ENCODE measurements at regions not wholly inside any gene's neighbourhood (a gene's known extent, or its start where the extent isn't known, plus 50 kb on each side); places are given as distances from the start of the nearest gene placed in this dataset.

DNA sequence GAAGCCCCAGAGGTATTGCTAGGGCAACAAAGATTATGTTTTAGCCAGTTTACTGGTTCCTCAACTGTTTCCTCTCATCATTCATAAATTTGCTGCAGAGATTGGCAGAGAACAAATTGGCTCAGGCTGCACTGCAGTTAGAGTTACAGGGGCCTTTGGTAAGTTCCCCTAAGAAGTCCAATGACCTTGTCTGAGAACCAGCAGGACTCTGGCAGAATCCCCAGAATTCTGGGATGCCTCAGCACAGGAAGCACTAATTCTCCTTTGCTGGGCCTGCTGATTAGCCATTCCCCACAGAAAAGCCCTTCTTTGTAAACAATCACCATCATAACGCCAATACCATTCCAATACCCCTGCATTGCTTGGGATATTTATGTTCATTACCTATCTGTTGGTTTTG lies 151.3 kb downstream of the USP46 start:
- TF ChIP-seq EP300 (IDR thresholded peaks at IDR 0.05) (no peak), POLR2AphosphoS5 (IDR thresholded peaks at IDR 0.05) (no peak), POLR2A (IDR thresholded peaks at IDR 0.05) (no peak)
- TF ChIP-seq, protein P1, sequence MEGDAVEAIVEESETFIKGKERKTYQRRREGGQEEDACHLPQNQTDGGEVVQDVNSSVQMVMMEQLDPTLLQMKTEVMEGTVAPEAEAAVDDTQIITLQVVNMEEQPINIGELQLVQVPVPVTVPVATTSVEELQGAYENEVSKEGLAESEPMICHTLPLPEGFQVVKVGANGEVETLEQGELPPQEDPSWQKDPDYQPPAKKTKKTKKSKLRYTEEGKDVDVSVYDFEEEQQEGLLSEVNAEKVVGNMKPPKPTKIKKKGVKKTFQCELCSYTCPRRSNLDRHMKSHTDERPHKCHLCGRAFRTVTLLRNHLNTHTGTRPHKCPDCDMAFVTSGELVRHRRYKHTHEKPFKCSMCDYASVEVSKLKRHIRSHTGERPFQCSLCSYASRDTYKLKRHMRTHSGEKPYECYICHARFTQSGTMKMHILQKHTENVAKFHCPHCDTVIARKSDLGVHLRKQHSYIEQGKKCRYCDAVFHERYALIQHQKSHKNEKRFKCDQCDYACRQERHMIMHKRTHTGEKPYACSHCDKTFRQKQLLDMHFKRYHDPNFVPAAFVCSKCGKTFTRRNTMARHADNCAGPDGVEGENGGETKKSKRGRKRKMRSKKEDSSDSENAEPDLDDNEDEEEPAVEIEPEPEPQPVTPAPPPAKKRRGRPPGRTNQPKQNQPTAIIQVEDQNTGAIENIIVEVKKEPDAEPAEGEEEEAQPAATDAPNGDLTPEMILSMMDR (IDR thresholded peaks at IDR 0.05), result no peak

Measured in suprapubic skin (tissue), 4 donors.